Activated B cell treated with CpG ODN at 0.5 μM for 24 hours (primary cell): ENCODE measurements at regions not wholly inside any gene's neighbourhood (a gene's known extent, or its start where the extent isn't known, plus 50 kb on each side); places are given as distances from the start of the nearest gene placed in this dataset.

Source experiments
- ATAC-seq: fragments of 200-7000 bp; cut with Tn5 transposase; one replicate; pipeline ENCODE4 v1.10.0; 2021; ENCODE audit warnings: low read depth, mild to moderate bottlenecking, moderate library complexity
- CTCF ChIA-PET: fragments of 350-600 bp; sonication (Branson Sonifier 250); formaldehyde crosslinking; loops from one replicate; lab custom pipeline; 2021; ENCODE audit warnings: antibody characterized with exemption; lab: Charles Lee
- POLR2A ChIA-PET: fragments of 350-600 bp; sonication (Branson Sonifier 250); formaldehyde crosslinking; loops from one replicate; lab custom pipeline; 2021; ENCODE audit warnings: antibody characterized with exemption; lab: Charles Lee
- DNase-seq: peaks from one replicate; pipeline ENCODE4 v3.0.0; 2022
- H3K27ac Mint-ChIP-seq: one replicate; pipeline ENCODE4 v1.8.0; 2020; ENCODE audit warnings: mixed read lengths
- H3K27me3 Mint-ChIP-seq: one replicate; pipeline ENCODE4 v1.8.0; 2021; ENCODE audit warnings: mixed read lengths
- H3K36me3 Mint-ChIP-seq: one replicate; pipeline ENCODE4 v1.8.0; 2021; ENCODE audit warnings: low read depth, mixed read lengths
- H3K4me1 Mint-ChIP-seq: one replicate; pipeline ENCODE4 v1.8.0; 2021; ENCODE audit warnings: mixed read lengths
- H3K4me3 Mint-ChIP-seq: one replicate; pipeline ENCODE4 v1.8.0; 2020; ENCODE audit warnings: mild to moderate bottlenecking, mixed read lengths
- H3K9me3 Mint-ChIP-seq: one replicate; pipeline ENCODE4 v1.8.0; 2020; ENCODE audit warnings: mixed read lengths
- intact Hi-C: fragments of 100-400 bp; cut with micrococcal nuclease; formaldehyde crosslinking; loops from one replicate; pipeline ENCODE4 v1.15.1; 2024
- TF ChIP-seq, protein P1 (sequence below): fragments of 200-600 bp; IDR thresholded peaks from one replicate; pipeline ENCODE4 v1.8.0; 2022; ENCODE audit warnings: antibody characterized with exemption, mild to moderate bottlenecking

DNA sequence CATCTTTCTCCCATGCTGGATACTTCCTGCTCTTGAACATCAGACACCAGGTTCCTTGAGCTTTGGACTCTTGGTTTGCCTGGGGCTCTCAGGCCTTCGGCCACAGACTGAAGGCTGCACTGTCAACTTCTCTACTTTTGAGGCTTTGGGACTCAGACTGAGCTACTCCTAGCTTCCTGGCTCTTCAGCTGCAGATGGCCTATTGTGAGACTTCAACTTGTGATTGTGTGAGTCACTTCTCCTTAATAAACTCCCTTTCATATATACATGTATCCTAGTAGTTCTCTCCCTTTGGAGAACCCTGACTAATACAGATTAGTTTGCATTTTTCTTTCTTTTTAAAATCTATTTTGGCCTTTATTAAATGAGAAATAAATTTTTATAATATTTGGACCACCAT, 276.2 kb upstream of the SEMA3C start:
- Mint-ChIP-seq H3K27me3 (no peaks in the 10 kb centered on the region), H3K4me1 (no peaks in the 10 kb centered on the region), H3K27ac (no peak overlapping the region), H3K36me3 (no peaks in the 10 kb centered on the region), H3K4me3 (no peak overlapping the region), H3K9me3 (peaks cover 3% of the 10 kb centered on the region)
- ChIA-PET POLR2A (no interaction called here), CTCF (no interaction called here)
- no peak for DNase-seq
- ATAC-seq = no peak
- TF ChIP-seq, protein P1, sequence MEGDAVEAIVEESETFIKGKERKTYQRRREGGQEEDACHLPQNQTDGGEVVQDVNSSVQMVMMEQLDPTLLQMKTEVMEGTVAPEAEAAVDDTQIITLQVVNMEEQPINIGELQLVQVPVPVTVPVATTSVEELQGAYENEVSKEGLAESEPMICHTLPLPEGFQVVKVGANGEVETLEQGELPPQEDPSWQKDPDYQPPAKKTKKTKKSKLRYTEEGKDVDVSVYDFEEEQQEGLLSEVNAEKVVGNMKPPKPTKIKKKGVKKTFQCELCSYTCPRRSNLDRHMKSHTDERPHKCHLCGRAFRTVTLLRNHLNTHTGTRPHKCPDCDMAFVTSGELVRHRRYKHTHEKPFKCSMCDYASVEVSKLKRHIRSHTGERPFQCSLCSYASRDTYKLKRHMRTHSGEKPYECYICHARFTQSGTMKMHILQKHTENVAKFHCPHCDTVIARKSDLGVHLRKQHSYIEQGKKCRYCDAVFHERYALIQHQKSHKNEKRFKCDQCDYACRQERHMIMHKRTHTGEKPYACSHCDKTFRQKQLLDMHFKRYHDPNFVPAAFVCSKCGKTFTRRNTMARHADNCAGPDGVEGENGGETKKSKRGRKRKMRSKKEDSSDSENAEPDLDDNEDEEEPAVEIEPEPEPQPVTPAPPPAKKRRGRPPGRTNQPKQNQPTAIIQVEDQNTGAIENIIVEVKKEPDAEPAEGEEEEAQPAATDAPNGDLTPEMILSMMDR = no peak
- intact Hi-C loops = no loop called here

- Mint-ChIP-seq H3K4me1 (no peaks in the 10 kb centered on the region), H3K27me3 (no peaks in the 10 kb centered on the region), H3K36me3 (no peaks in the 10 kb centered on the region), H3K4me3 (no peak overlapping the region), H3K27ac (no peak overlapping the region), H3K9me3 (no peaks in the 10 kb centered on the region)
- ChIA-PET CTCF (no interaction called here), POLR2A (no interaction called here)
- DNase-seq = no peak
- TF ChIP-seq, protein P1 = no peak
- no peak for ATAC-seq
- intact Hi-C loops = no loop called here
These were observed 272.3 kb upstream of the SEMA3C start for GRCh38 chr7:81190997-81191768.

DNA sequence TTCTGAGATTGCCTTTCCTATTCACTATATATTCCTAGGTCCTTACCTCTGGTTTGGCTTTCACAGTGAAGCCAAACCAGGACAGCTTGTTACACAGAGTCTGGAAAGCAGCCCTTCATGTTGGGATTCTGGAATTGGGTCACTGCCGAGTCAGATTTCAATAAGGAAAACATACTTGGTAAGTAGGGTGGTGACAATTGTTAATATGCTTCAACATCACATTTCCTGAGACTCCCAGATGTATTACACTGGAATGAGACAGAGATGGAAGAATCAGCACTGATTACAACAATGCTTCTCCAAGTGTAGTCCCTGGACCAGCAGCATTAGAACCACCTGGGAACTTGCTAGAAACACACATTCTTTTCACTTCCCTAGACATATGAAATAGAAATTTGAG, 268.9 kb upstream of the SEMA3C start:
- CTCF ChIA-PET = no interaction called here
- no peak for DNase-seq
- no peaks in the 10 kb centered on the region for H3K27me3 Mint-ChIP-seq
- no peaks in the 10 kb centered on the region for H3K9me3 Mint-ChIP-seq
- no peak for ATAC-seq
- H3K4me3 Mint-ChIP-seq = no peak overlapping the region
- TF ChIP-seq, protein P1 = no peak
- no peak overlapping the region for H3K27ac Mint-ChIP-seq
- H3K36me3 Mint-ChIP-seq = no peaks in the 10 kb centered on the region
- H3K4me1 Mint-ChIP-seq = no peaks in the 10 kb centered on the region
- intact Hi-C loops = no loop called here
- POLR2A ChIA-PET = no interaction called here

DNA sequence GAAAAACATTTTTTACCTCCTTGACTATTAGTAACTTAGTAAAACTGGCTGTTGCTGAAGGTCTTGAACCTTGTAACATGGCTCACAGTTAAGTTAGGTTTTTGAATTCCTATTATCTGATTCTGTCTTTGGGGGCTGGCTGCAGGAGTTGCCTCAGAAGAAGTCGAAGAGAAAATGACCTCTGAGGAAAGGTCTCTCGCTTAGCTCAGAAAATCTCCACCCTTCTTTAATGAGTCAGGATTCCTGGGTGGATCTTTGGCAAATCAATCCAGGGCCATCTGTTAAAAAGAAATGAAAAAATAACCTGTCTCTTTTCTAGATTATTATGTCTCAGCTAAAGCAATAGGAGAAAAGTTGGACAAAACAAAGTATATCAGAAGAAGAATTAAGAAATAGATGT, 267.8 kb upstream of the SEMA3C start:
- Mint-ChIP-seq H3K4me3 (no peak overlapping the region), H3K27ac (no peak overlapping the region), H3K9me3 (no peaks in the 10 kb centered on the region), H3K27me3 (no peaks in the 10 kb centered on the region), H3K4me1 (no peaks in the 10 kb centered on the region), H3K36me3 (no peaks in the 10 kb centered on the region)
- intact Hi-C loops = no loop called here
- DNase-seq (no peak), ATAC-seq (no peak)
- TF ChIP-seq, protein P1 = no peak
- ChIA-PET CTCF (no interaction called here), POLR2A (no interaction called here)

DNA sequence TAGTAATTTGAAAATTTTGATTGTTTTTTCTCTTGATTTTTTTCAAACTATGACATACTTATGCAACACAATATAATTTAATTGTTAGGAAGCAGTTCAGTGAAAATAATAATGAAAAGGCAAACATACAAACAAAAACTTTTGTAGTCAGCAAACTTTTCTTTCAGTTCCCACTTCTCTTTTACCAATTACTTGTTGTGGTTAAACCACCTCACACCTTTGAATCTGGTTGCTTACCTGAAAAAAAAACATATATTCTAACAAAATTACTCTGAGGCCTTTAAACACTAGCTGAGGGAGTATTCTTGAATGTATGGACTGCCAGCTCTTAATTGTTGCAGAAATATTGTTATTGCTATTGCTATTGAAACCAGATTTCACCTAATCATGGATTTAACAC, 266.2 kb upstream of the SEMA3C start:
- Mint-ChIP-seq H3K4me3 (no peak overlapping the region), H3K36me3 (no peaks in the 10 kb centered on the region), H3K27ac (no peak overlapping the region), H3K9me3 (no peaks in the 10 kb centered on the region), H3K4me1 (no peaks in the 10 kb centered on the region), H3K27me3 (no peaks in the 10 kb centered on the region)
- ATAC-seq (no peak), DNase-seq (no peak)
- intact Hi-C loops = no loop called here
- TF ChIP-seq, protein P1 = no peak
- ChIA-PET CTCF (no interaction called here), POLR2A (no interaction called here)
